Smooth muscle cell (in vitro differentiated cells): ENCODE measurements at regions not wholly inside any gene's neighbourhood (a gene's known extent, or its start where the extent isn't known, plus 50 kb on each side); places are given as distances from the start of the nearest gene placed in this dataset.

Experiments used
- DNase-seq: peaks from one replicate; lab custom pipeline; 2025; ENCODE audit not compliant: unreplicated experiment; lab: John Stamatoyannopoulos, UW
- H2AFZ ChIP-seq: fragments of 200-600 bp; sonication (generic); 2 replicates; pipeline ENCODE4 v1.6.0; 2016; ENCODE audit warnings: antibody characterized with exemption, low read depth, mild to moderate bottlenecking
- H3F3A ChIP-seq: fragments of 200-600 bp; sonication (generic); 2 replicates; pipeline ENCODE4 v1.6.0; 2017; ENCODE audit warnings: antibody characterized with exemption, low read depth
- H3K27ac ChIP-seq: fragments of 200-600 bp; sonication (generic); 2 replicates; pipeline ENCODE4 v1.5.1; 2016; ENCODE audit warnings: low read depth, mild to moderate bottlenecking
- H3K27me3 ChIP-seq: fragments of 200-600 bp; sonication (generic); 2 replicates; pipeline ENCODE4 v1.6.1; 2016; ENCODE audit warnings: low read depth, mild to moderate bottlenecking
- H3K36me3 ChIP-seq: fragments of 200-600 bp; sonication (generic); 2 replicates; pipeline ENCODE4 v1.5.1; 2016; ENCODE audit warnings: low read depth
- H3K4me1 ChIP-seq: fragments of 200-600 bp; sonication (generic); 2 replicates; pipeline ENCODE4 v1.5.1; 2016; ENCODE audit warnings: low read depth
- H3K4me2 ChIP-seq: fragments of 200-600 bp; sonication (generic); 2 replicates; pipeline ENCODE4 v1.6.0; 2016; ENCODE audit warnings: mild to moderate bottlenecking
- H3K4me3 ChIP-seq: fragments of 200-600 bp; sonication (generic); 2 replicates; pipeline ENCODE4 v1.5.1; 2016; ENCODE audit warnings: mild to moderate bottlenecking
- H3K79me2 ChIP-seq: fragments of 200-600 bp; sonication (generic); 2 replicates; pipeline ENCODE4 v1.6.0; 2016; ENCODE audit warnings: low read depth, mild to moderate bottlenecking
- H3K9ac ChIP-seq: fragments of 200-600 bp; sonication (generic); 2 replicates; pipeline ENCODE4 v1.6.0; 2016; ENCODE audit warnings: low read depth
- H3K9me3 ChIP-seq: fragments of 200-600 bp; sonication (generic); replicated peaks from 2 replicates; pipeline ENCODE4 v1.5.1; 2016; ENCODE audit warnings: low read depth
- H4K20me1 ChIP-seq: fragments of 200-600 bp; sonication (generic); 2 replicates; pipeline ENCODE4 v1.6.0; 2016; ENCODE audit warnings: low read depth
- WGBS: methylation state at CpG from one replicate; pipeline ENCODE4 v1.1.7; 2016; ENCODE audit warnings: low lambda C conversion rate; 5-methylcytosine and 5-hydroxymethylcytosine counted together
- TF ChIP-seq, protein P1 (sequence below): fragments of 200-600 bp; sonication (generic); IDR thresholded peaks from 2 replicates; pipeline ENCODE4 v1.5.1; 2017; ENCODE audit warnings: borderline replicate concordance, mild to moderate bottlenecking, antibody characterized with exemption; ENCODE audit not compliant: insufficient read depth, poor library complexity, severe bottlenecking

- Histone ChIP-seq H3K9me3 (no peaks in the 10 kb centered on the region), H3K27ac (peak overlapping the region; percentile 94), H3F3A (peaks cover 50% of the 10 kb centered on the region), H3K79me2 (peaks cover 70% of the 10 kb centered on the region), H2AFZ (no peak overlapping the region), H3K36me3 (no peaks in the 10 kb centered on the region), H3K4me2 (peak overlapping the region; percentile 74), H3K27me3 (no peaks in the 10 kb centered on the region), H3K4me1 (peaks cover 48% of the 10 kb centered on the region), H3K9ac (peak overlapping the region; percentile 67), H4K20me1 (peaks cover 12% of the 10 kb centered on the region), H3K4me3 (no peak overlapping the region)
- WGBS, result 56% methylated on average over 1 of the region's 1 CpG
- TF ChIP-seq, protein P1, sequence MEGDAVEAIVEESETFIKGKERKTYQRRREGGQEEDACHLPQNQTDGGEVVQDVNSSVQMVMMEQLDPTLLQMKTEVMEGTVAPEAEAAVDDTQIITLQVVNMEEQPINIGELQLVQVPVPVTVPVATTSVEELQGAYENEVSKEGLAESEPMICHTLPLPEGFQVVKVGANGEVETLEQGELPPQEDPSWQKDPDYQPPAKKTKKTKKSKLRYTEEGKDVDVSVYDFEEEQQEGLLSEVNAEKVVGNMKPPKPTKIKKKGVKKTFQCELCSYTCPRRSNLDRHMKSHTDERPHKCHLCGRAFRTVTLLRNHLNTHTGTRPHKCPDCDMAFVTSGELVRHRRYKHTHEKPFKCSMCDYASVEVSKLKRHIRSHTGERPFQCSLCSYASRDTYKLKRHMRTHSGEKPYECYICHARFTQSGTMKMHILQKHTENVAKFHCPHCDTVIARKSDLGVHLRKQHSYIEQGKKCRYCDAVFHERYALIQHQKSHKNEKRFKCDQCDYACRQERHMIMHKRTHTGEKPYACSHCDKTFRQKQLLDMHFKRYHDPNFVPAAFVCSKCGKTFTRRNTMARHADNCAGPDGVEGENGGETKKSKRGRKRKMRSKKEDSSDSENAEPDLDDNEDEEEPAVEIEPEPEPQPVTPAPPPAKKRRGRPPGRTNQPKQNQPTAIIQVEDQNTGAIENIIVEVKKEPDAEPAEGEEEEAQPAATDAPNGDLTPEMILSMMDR, result no peak
- DNase-seq, result no peak
These were observed 71.6 kb upstream of the AKIP1 start for GRCh38 chr11:8839306-8839956.

DNA sequence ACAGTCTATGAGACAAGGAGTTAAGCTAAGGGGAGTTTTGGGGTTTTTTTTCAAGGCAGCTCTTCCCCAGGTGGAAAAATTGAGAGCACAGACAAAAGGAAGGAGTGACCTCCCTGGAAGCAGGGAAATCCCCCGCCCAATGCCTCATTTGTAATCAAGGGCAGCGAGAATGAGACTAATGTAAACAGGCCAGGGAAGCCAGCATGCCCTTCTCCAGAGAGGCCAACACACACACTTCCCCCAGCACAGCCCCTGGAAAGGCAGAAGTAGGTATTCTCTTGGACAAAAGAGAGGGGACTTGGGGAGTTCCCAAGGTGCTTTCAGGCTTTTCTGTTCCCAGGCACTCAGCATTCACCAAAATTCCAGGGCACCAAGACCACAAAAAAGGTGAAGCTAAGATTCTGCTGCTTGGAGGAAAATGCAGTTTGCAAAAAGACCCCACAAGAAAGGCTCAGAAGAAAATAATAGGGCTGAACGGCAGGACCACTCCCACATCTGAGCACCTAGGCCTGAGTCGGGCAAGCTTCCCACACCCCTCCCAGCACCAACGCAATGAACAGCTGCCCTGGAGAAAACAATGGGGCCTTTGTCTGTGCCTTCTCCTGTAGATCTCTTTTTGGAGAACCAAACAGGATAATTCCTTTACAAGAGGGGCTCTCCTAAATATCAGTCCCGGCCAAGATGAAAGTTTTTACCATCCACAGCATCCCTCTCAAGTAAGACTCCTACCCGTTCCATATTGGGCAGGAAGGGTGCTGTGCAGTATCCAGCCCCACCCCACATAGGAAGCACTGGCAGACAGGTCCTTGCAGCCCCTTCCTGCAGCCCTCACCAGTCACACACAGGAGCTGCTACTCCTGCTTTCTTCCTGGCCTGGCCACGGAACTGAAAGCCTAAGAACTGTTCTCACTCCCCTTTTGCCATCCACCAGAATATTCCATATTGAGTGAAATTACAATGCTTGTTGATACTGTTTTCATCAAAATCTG lies 70.7 kb upstream of the AKIP1 start:
- DNase-seq, result no peak
- Histone ChIP-seq H3K4me3 (no peak overlapping the region), H3K4me1 (peaks cover 50% of the 10 kb centered on the region), H3K9ac (peak overlapping the region; percentile 67), H3K79me2 (peaks cover 78% of the 10 kb centered on the region), H3K27me3 (no peaks in the 10 kb centered on the region), H4K20me1 (peaks cover 18% of the 10 kb centered on the region), H3K9me3 (no peaks in the 10 kb centered on the region), H2AFZ (no peak overlapping the region), H3F3A (peaks cover 42% of the 10 kb centered on the region), H3K27ac (peak overlapping the region; percentile 94), H3K4me2 (peak overlapping the region; percentile 74), H3K36me3 (no peaks in the 10 kb centered on the region)
- WGBS, result 21% methylated on average over 8 of the region's 8 CpGs
- TF ChIP-seq, protein P1, result no peak

DNA sequence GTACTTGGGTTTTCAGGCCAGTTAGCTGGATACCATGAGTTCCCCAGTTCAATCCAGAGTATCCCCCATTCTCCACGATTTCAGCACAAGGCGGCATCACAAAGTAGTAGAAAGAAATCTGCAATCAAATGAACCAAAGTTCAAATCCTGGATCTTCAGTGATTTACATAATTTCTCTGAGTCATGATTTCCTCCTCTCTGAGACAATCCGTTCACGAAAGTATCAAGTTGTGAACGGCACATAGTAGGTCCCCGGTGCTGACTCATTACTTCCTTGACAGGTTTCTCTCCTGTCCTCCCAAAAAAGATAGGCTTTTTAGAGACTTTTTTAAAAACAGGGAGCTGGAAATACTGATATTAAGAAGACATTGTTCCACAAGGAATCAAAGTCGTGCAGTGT lies 69.1 kb upstream of the AKIP1 start:
- Histone ChIP-seq H3K4me2 (no peak overlapping the region), H4K20me1 (peaks cover 35% of the 10 kb centered on the region), H3K36me3 (no peaks in the 10 kb centered on the region), H2AFZ (no peak overlapping the region), H3K27me3 (no peaks in the 10 kb centered on the region), H3K4me3 (no peak overlapping the region), H3K27ac (peak overlapping the region; percentile 94), H3F3A (peaks cover 31% of the 10 kb centered on the region), H3K79me2 (peaks cover 93% of the 10 kb centered on the region), H3K9ac (no peak overlapping the region), H3K9me3 (no peaks in the 10 kb centered on the region), H3K4me1 (peaks cover 50% of the 10 kb centered on the region)
- DNase-seq, result no peak
- TF ChIP-seq, protein P1, result no peak
- 72% methylated on average over 7 of the region's 7 CpGs for WGBS
